CD4-positive, alpha-beta T cell treated with Interleukin-12 subunit alpha and Interleukin-12 subunit beta, for 1 hour (primary cell): ENCODE measurements at regions not wholly inside any gene's neighbourhood (a gene's known extent, or its start where the extent isn't known, plus 50 kb on each side); places are given as distances from the start of the nearest gene placed in this dataset.

Experiments
- DNase-seq: peaks from one replicate; pipeline ENCODE4 v3.0.0-alpha.2; 2020

DNA sequence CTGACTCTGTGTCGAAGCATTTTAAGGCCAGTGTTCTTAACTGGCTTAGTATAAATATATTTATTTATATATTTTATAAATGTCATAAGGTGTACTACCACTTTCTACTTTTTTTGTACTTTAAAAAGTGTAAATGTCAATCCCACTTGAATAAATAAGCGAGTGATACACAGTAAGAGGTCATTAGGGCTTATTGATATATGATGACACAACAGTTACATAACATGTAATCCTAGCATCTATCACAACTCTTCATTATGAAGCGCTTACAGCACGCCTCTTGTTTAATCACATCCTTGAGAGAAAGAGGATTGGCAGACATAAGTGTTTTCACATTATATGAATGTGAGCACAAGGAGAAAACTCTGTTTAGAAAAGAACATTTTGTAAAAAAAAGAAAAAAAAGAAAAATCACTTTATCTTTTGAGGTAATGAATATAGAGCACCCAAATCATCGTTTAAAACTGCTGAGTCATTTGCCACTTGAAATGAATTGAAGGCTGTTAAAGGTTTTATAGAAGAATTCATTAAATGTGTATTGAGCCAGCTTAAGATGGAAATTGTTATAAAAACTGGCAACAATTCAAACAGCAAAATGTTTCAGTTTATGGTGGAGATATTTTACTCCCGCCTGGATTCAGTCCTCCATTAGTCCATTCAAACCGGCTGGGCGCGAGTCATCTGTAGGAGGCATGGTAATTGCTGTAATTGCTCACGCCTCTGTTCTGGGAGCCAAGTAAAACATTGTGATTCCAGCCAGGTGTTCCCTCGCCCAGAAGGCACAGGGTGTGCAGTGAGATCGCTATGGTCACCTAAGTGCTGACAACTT, 627.3 kb upstream of the KIRREL3 start:
- DNase-seq: no peak

DNA sequence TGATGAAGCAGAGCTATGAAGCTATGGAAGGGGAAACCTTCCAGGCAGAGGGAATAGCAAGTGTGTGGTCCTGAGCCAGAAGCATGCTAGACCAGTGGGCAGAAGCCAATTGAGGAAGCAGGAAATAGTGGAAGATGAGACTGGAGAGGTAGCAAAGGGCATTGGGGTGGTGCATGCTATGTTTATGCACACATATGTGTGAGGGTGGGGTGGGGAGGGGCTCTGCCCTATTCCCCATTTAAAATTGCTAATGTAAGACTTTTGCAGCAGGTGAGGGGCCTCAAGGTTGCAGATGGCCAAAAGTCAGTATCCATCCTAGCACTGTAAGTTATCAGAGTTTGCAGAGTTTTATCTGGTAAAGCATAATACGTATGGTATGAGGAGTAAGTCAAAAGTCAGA, 626.6 kb upstream of the KIRREL3 start:
- no peak for DNase-seq

DNA sequence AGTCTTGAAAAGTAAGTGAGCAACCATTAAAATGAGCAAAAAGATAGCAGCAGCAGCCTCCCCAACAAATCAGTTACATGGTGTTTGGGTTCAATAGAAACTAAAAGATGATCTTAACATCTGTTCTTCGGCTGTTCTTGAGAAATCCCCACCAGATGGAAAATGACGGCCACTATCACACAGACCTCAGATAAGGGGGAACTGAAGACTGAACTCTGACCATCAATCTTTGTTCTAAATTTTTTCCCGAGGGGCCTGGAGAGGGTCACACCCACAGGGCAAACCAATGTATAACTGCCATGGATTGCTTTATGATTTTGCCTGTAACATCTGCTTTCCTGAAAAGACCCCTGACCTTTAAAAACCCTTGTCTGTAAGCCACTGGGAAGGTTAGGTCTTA, 624.8 kb upstream of the KIRREL3 start:
- no peak for DNase-seq

DNA sequence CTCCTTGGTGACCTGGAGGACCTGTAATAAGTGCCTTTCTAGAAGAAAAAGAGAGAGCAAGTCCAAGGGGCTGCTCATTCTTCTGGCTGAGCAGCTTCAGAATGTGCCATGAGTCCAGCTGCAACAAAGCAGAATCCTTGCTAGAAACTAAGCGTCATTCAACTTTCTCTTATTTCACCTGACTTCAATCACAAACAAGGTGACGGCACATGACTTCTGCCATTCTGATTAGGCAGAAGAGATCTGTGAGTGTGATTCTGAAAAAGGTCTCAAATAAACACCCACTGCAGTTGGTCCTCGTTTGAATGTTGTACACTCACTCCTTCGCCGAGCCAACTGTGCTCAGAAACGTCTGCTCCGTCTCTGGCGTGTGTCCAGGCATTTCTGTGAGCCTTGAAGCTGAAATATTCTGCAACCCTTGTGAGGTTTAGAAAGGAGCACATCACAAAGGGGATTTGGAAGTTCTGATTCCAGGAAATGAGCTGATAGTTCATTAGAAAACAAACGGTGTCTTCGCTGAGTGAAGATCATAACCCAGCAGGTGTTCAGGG, 623.8 kb upstream of the KIRREL3 start:
- DNase-seq: no peak

DNA sequence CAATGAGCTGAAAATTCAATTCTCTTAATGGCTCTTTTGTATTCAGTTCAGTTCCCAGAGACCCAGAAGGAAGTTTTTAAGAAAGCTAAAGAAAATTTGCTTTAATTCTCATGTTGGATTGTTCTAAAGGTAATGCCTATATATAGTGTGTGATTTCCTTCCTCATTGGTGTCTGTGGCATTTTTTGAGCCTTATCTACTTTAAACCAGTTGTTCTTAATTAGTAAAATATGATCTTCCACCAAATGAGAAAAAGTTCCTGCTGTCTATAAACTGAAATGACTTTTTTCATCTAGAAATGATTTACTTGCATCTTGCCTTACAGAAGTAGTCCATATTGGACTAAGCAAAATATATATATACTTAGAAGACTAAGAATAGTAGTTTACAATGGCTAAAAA, 622.1 kb upstream of the KIRREL3 start:
- no peak for DNase-seq

DNA sequence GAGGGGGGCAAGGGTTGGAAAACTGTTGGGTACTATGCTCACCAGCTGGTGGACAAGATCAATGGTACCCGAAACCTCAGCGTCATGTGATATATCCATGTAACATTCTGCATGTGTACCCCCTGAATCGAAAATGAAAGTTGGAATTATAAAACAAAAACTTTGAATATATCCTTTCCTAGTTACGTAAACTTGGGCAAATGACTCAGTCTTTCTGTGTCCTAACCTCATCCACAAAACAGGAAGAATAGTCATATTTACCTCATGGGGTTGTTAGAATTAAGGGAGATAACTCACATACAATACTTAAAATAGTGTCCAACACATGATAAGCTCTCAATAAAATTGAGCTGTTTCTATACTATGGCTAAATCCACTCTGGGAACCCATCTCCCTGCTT, 620.1 kb upstream of the KIRREL3 start:
- DNase-seq: no peak

DNA sequence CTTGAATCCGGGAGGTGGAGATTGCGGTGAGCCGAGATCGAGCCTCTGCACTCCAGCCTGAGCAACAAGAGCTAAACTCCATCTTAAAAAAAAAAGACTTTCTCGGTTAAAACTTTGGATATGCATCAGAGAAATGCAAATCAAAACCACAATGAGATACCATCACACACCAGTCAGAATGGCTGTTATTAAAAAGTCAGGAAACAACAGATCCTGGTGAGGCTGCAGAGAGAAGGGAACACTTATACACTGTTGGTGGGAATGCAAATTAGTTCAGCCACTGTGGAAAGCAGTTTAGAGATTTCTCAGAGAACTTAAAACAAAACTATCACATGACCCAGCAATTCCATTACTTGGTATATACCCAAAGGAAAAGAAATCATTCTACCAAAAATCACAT, 619.4 kb upstream of the KIRREL3 start:
- DNase-seq: no peak

DNA sequence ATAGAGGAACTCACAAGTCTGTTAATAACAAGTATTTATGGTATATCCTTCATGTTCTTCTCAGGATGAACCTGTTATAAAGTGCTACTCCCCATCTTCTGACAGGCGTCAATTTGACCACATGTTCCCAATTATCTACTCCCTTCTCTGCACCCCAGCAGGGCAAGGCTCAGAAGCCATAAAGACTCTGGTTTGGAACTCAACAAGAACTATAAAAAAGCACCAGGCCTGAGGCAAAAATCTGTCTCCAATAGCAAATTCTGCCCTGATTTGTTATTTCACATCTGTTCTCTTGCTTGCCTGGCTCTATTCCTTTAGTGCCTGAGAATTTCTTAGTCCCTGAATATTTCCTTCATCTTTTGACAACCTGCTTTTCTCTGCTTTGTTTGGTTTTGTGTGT, 618.2 kb upstream of the KIRREL3 start:
- DNase-seq: no peak

DNA sequence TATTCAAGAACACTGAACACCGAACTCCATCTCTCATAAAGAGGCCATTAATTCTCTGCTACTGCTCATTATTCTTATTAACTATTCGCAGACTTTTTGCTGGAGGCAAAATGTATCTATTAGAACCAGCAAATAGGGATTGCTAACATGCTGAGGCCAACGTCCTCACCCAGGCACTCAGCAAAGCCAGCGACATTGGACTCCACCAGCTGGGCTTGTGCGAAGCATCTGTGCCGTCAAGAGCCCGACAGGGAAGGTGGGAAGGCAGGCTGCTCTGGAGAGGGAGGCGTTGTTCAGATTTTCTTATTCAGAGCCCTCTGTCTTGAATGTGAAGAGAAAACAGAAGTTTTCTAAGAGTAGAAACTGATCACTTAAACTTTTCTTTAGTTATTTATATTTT, 615.6 kb upstream of the KIRREL3 start:
- no peak for DNase-seq

DNA sequence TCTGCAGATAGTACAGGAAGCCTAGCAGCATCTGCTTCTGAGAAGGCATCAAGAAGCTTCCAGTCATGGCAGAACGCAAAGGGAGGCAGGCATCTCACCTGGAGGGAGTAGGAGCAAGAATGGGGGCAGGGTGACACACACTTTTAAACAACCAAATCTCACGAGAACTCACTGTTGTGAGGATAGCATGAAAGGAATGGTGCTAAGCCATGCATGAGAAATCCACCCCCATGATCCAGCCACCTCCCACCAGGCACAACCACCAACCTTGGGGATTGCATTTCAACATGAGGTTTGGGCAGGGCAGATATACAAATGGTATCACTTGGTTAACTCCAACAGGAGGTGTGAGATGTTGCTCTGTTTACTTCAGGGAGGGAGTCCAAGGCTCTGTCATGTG, 612.0 kb upstream of the KIRREL3 start:
- no peak for DNase-seq

DNA sequence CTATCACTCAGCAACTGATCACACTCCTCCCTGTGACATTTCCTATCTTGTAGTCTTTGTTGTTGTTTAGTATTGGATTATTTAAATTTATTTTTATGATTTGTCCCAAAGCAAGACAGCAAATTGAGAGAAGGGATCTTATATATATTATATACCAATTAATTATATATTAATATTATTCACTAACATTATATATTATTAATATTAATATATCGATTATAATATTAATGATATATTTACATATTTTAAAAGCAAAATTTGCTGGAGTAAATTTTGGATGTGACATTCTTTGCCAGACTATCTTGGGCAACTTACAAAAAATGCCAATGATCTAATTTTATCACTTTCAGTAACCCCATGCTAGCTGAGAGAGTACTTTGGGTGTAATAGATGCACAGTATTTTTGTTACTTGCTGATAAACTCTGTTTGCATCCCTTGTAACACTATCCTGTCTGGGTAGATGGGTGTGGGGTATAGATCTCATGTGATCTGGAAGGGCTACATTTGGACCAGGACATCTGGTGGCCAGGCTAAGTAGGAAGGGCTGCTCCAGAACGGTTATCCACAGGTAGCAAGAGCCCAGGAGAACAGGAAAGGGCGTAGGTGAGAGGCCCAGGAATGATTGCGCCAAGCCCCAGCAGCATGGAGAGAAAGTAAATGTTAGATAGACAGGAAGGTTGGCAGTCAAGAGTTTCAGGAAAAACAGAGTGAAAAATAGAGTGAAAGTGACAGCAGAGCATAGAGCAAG, 608.6 kb upstream of the KIRREL3 start:
- no peak for DNase-seq

DNA sequence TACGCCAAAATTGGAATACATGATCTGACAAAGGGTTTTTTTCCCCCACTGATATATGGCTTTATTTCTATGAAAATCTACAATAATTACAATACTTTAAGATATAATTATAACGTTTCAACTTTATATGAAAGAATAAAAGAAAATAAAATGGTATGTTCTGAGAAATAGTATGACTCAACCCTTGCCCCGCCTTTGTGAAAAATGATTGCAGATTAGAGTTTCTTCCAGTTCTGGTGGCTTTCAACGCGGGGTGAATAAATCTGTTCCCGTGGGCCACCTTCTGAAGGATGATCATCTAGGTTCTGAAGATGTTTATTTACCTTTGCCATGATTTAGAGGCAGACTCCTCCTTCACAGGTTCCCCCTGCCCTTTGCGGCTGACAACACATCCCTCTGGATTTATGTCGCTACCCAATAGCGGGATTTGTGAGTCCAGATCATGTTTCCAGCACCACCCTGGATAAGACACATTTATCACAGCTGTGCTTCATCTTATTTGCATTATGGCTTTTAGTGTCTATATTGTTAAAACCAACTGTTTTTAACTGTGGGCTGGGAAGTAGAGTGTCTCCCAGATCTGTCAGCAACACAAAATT, 607.0 kb upstream of the KIRREL3 start:
- DNase-seq: no peak

DNA sequence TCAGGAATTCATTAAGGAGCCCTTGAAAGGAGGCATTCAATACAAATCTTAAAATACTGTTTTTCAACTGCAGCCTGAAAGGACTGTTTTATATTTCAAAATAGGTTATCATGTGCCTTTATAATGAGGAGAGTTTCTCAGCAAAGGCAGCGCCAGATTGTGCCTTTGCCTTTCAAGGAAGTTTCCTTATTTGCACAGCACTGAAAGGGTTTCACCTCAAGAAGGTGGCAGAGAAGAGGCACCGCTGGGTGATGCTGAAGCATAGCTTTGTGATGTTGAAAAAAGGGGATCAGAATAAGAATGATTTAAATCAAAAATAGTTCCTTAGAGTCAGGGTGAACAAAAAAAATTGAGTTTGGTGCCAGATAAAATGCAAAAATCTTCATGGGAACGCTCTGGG, 601.0 kb upstream of the KIRREL3 start:
- no peak for DNase-seq

DNA sequence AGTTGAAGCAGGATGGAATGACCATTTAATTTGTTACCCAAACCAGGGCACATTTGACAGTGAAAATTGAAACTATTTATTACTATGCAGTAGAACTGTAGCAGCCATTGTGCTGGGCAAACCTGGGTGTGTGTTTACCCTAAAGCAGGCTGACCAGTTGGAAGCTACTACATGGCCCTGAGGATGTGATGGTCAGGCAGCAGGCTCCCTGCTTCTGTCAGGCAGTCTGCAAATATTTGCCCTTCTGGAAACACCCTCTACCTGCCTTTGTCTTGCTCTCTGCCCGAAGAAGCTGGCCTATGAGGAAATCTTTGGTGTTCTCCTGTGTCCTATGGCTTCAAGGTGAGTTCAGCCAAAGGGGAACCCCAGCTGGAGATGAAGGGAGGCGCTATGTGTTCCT, 600.1 kb upstream of the KIRREL3 start:
- no peak for DNase-seq

DNA sequence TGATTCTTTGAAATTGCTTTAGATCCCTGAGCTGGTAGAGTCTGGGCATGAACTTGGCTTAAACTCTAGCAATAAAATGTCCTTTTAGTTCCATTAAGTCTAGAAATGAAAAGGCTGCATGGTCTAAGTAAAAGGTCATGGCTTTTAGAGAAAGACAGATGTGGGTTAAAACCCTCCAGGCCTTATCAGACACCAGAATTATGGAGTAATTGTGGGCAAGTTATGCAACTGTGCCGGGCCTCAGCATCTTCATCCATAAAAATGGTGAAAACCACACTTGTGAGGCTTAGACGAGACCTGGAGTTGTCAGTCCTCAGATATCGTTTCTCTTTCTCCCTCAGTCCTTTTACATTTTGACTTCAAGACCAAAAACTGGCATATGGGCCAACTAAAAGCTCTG, 597.9 kb upstream of the KIRREL3 start:
- no peak for DNase-seq

DNA sequence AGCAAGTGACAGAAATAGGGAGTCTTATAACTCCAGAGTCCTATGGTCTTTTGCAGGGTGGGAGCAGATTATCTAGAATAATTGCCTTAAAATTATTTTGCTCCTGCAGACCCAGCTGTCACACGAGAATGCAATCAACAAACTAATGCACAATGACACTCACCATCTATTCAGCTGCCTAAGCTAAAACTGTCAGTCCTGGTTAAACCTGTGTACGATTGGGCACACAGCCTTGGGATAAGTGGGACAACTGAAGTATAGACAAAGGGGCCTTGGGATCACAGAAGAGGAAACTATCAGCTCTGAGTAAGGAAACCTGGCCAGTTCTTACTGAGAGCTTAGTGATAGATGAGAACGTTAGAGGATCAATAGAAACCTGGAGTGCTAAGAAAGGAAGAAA, 595.9 kb upstream of the KIRREL3 start:
- no peak for DNase-seq

DNA sequence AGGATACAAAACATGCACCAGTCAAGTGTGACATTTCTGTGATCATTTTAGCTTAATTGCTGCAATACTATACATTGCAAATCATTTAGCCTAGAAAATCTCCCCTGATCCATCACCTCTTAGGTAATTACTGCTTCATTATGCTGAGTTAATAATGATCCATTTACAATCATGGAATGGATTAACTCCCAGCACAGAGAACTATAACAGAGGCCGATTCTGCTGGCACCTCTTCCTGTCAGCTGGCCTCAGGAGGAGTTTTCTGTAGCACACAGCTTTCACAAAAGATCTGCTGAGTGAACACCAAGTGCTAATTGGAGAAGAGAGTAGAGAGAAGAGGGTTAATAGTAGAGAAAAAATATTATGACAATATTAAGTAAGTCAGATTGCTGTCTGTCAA, 591.8 kb upstream of the KIRREL3 start:
- DNase-seq: no peak

DNA sequence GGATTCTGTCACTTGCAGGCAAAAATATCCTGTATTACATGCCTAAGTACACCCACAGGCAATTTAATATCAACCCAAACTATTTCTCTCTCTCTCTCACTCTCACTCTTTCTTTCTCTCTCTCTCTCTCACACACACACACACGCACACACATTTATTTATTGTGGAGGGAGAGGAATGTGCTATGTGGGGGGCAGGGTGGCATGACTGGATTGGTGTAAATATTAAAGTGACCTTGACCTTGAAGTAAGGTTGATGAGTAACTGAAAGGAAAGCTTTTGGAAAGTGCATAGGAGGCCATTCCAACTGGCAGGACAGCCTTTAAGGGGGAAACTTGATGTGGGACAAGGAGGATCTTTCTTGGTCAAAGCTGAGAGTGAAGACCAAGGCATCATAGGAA, 589.7 kb upstream of the KIRREL3 start:
- DNase-seq: no peak

DNA sequence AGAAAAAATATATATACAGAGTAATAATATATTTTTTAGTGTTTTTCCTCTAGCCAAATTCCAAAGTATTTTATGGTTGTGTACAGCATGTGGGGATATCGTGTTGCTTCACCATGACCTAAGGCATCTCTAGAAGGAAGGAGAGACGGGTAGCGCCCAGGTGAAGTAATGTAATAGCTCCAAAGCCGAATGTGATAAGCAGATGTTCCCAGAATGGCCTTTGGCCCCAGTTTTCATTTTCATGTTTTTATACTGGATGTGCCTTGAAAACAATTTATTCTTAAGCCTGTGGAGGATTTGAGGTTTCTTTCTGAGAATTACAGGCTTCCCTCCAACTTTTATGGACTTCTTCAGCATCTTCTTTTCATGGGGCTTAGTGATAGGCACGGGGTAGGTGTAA, 587.9 kb upstream of the KIRREL3 start:
- DNase-seq: no peak

DNA sequence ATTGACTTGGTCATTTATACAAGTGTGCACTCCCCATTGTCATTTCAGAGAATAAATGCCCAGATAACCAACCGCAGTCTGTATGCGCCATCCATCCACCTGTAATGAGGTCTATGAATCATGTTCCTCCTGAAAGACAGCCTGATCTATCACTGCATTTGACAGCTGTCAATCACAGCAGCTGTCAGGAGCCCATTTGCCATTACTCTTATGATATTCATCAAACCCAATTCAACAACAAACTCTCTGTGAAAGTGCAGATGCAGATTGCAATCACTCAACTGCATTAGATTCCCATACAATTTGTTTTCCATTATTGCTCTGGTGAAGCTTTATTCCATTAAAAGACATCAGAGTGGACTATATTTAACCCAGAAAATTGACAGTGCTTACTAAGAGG, 586.9 kb upstream of the KIRREL3 start:
- no peak for DNase-seq

DNA sequence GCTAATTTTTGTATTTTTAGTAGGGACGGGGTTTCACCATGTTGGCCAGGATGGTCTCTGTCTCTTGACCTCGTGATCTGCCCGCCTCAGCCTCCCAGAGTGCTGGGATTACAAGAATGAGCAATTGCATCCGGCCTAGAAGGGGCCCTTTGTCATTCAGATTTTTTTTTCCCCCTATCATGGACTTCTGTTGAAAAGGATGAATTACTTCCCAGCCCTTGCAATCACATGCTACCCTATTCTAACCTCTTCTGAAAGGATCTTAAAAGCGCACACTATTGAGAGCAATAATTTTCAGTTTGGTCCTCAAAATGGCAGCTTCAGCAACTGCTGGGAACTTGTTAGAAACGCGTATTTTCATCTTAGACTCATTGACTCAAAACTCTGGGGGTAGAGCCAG, 575.6 kb upstream of the KIRREL3 start:
- no peak for DNase-seq

DNA sequence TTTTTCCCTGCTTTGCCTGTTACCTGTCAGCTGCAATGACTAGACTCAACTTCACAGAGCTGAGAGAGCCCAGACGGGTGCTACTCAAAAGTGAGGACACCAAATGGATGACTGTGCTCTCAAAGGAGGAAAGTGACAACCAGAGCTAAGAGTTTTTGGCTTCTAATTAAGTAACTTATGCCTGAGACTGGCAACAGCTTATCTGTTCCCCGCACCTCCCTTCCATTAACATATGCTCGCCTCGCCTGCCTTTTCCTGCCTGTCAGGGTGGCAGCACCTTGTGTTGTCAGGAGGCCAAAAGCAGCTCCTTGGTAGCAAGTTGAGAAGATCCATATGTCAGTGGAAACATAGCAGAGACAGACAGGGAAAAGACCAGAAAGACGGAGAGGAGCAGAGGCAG, 573.9 kb upstream of the KIRREL3 start:
- DNase-seq: no peak

DNA sequence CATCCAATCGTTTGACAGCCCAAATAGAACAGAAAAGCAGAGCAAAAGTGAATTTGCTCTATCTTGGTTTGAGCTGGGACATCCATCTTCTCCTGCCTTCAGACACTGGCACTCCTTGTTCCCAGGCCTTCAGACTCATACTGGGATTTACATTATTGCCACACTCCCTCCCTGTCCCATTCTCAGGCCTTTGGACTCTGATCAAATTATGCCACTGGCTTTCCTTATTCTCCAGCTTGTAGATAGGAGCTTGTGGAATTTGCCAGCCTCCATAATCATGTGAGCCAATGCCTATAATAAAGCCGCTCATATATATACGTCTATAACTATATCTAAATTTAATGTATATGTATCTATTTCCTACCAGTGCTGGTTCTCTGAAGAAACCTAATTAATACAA, 568.3 kb upstream of the KIRREL3 start:
- DNase-seq: no peak
